HCT116 (cell line): ENCODE measurements at regions not wholly inside any gene's neighbourhood (a gene's known extent, or its start where the extent isn't known, plus 50 kb on each side); places are given as distances from the start of the nearest gene placed in this dataset.

ENCODE experiments used
- ATAC-seq: fragments of 200-7000 bp; cut with Tn5 transposase; 2 replicates; pipeline ENCODE4 v1.9.1; 2020; ENCODE audit warnings: mild to moderate bottlenecking, moderate library complexity
- BruUV-seq: library from RNA; stranded (reverse); fragments of 400-500 nt; replicated peaks from 2 replicates; lab custom pipeline; 2021; lab: Mats Ljungman, UMichigan
- CTCF ChIA-PET: fragments of 300-600 bp; sonication (Branson Sonifier 250); formaldehyde crosslinking; loops from one replicate; lab custom pipeline; 2021; ENCODE audit warnings: antibody characterized with exemption; lab: Charles Lee
- POLR2A ChIA-PET: fragments of 300-600, 350-600 bp; sonication (Branson Sonifier 250); formaldehyde crosslinking; loops from one replicate; lab custom pipeline; 2021; ENCODE audit warnings: antibody characterized with exemption; lab: Charles Lee
- RAD21 ChIA-PET, 2 experiments: fragments of 300-600 bp; sonication (Branson Sonifier 250); formaldehyde crosslinking; loops; one replicate each; lab custom pipeline; 2023; ENCODE audit warnings: low total read pairs in 2 of 2; ENCODE audit not compliant: uncharacterized antibody in 2 of 2, unreplicated experiment in 2 of 2, low non-redundant PET in 1 of 2; lab: Charles Lee
- DNase-seq: peaks from one replicate; pipeline ENCODE4 v3.0.0-alpha.2; 2010; ENCODE audit warnings: low read depth, low spot score
- H2AFZ ChIP-seq: fragments of 200-600 bp; shearing (Covaris generic), sonication (generic); 2 replicates; pipeline ENCODE4 v1.6.1; 2017; ENCODE audit warnings: low read depth, mixed run types, mixed read lengths, antibody characterized with exemption, low read length; ENCODE audit not compliant: poor library complexity, severe bottlenecking
- H3K27ac ChIP-seq: 2 replicates; pipeline ENCODE4 v1.5.1; 2012; ENCODE audit warnings: low read depth, low read length
- H3K27me3 ChIP-seq: fragments of 200-600 bp; sonication (generic); 2 replicates; pipeline ENCODE4 v1.6.1; 2016; ENCODE audit warnings: mixed run types, low read length, mixed read lengths; ENCODE audit not compliant: insufficient read depth
- H3K36me3 ChIP-seq, 2 experiments: fragments of 200-500 bp in 1 of 2; fragments of 200-600 bp in 1 of 2; sonication (Bioruptor generic) in 1 of 2; sonication (generic) in 1 of 2; 2 replicates each; pipeline versions ENCODE4 v1.5.1 to v1.6.1; 2014 to 2016; ENCODE audit warnings: low read length in 2 of 2, inconsistent platforms in 1 of 2, mixed read lengths in 1 of 2, mixed run types in 1 of 2; ENCODE audit not compliant: insufficient read depth in 2 of 2, control insufficient read depth in 1 of 2
- H3K4me1 ChIP-seq, 2 experiments: fragments of 200-600 bp in 1 of 2; sonication (generic) in 1 of 2; 2 replicates each; pipeline versions ENCODE4 v1.5.1 to v1.6.1; 2012 to 2017; ENCODE audit warnings: low read length in 2 of 2, inconsistent platforms in 1 of 2, mild to moderate bottlenecking in 1 of 2, mixed read lengths in 1 of 2, mixed run types in 1 of 2, moderate library complexity in 1 of 2; ENCODE audit not compliant: insufficient read depth in 2 of 2, control insufficient read depth in 1 of 2
- H3K4me2 ChIP-seq: fragments of 200-600 bp; sonication (generic); 2 replicates; pipeline ENCODE4 v1.6.1; 2017; ENCODE audit warnings: mixed run types, low read length, mixed read lengths
- H3K4me3 ChIP-seq, 2 experiments: fragments of 200-600 bp in 1 of 2; sonication (generic) in 1 of 2; replicated peaks in 1 of 2; 2 replicates each; pipeline ENCODE4 v1.5.1; 2011 to 2016; ENCODE audit warnings: low read length in 2 of 2, control low read depth in 1 of 2, low read depth in 1 of 2, mild to moderate bottlenecking in 1 of 2, mixed read lengths in 1 of 2, mixed run types in 1 of 2
- H3K79me2 ChIP-seq: fragments of 200-600 bp; sonication (generic); 2 replicates; pipeline ENCODE4 v1.6.1; 2017; ENCODE audit warnings: mild to moderate bottlenecking, mixed run types, low read length, moderate library complexity, mixed read lengths; ENCODE audit not compliant: insufficient read depth
- H3K9ac ChIP-seq: fragments of 200-600 bp; sonication (generic); 2 replicates; pipeline ENCODE4 v1.6.1; 2016; ENCODE audit warnings: low read length, mixed read lengths
- H3K9me2 ChIP-seq: fragments of 200-600 bp; sonication (generic), shearing (Covaris generic); 2 replicates; pipeline ENCODE4 v1.6.1; 2017; ENCODE audit warnings: mixed run types, mild to moderate bottlenecking, moderate library complexity; ENCODE audit not compliant: insufficient read depth
- H3K9me3 ChIP-seq, 2 experiments: fragments of 200-500 bp in 1 of 2; fragments of 200-600 bp in 1 of 2; sonication (Bioruptor generic) in 1 of 2; sonication (generic) in 1 of 2; 2 replicates each; pipeline ENCODE4 v1.6.1; 2014 to 2017; ENCODE audit warnings: low read length in 2 of 2, mixed read lengths in 2 of 2, inconsistent platforms in 1 of 2, low read depth in 1 of 2, mild to moderate bottlenecking in 1 of 2, mixed run types in 1 of 2, moderate library complexity in 1 of 2; ENCODE audit not compliant: control insufficient read depth in 1 of 2, insufficient read depth in 1 of 2
- H4K20me1 ChIP-seq: fragments of 200-600 bp; sonication (generic), shearing (Covaris generic); 2 replicates; pipeline ENCODE4 v1.6.1; 2017; ENCODE audit warnings: mixed run types, mild to moderate bottlenecking, moderate library complexity; ENCODE audit not compliant: insufficient read depth
- CEBPB ChIP-seq: IDR thresholded peaks from 2 replicates; pipeline ENCODE4 v1.6.1; 2012; ENCODE audit warnings: low read depth
- EGR1 ChIP-seq: IDR thresholded peaks from 2 replicates; pipeline ENCODE4 v1.6.1; 2012; ENCODE audit warnings: low read depth
- ELF1 ChIP-seq: IDR thresholded peaks from 2 replicates; pipeline ENCODE4 v1.6.1; 2012; ENCODE audit warnings: low read depth, borderline replicate concordance
- POLR2A ChIP-seq: IDR thresholded peaks from 2 replicates; pipeline ENCODE4 v1.7.0; 2011; ENCODE audit warnings: borderline replicate concordance; ENCODE audit not compliant: insufficient read depth, insufficient read length; ENCODE audit errors: extremely low read depth
- SIN3A ChIP-seq: IDR thresholded peaks from 2 replicates; pipeline ENCODE4 v1.6.1; 2012; ENCODE audit warnings: low read depth
- ZBTB33 ChIP-seq: IDR thresholded peaks from 2 replicates; pipeline ENCODE4 v1.6.1; 2011; ENCODE audit warnings: mild to moderate bottlenecking, low read length, moderate library complexity; ENCODE audit not compliant: insufficient replicate concordance; ENCODE audit errors: extremely low read depth
- ZFX ChIP-seq: fragments of 450-650 bp; IDR thresholded peaks from 2 replicates; pipeline ENCODE4 v1.6.1; 2017
- intact Hi-C: fragments of 100-400 bp; cut with micrococcal nuclease; formaldehyde crosslinking; loops from 2 replicates; pipeline ENCODE4 v1.10.0; 2022

DNA sequence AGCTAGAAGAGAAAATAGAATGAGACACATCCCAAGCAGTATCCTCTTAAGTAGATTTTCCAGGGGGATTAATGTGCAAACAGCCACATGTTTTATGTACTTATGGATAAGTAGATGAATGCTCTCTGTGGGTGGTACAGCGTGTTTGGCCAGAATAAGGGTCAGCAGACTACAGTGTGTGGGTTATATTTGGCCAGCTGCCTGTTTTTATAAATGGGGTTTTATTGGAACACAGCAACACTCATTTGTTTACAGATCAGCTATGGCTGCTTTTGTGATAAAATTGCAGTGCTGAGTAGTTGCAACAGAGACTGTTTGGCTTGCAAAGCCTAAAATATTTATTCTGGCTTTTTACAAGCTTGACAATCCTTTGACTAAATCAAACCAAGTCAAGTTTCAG lies 780.2 kb upstream of the SEL1L start:
- TF ChIP-seq EGR1: no peak
- no peak for TF ChIP-seq ELF1
- H3K27me3 ChIP-seq: no peaks in the 10 kb centered on the region
- ChIA-PET RAD21 (no interaction called here), POLR2A (no interaction called here), CTCF (no interaction called here)
- H3K79me2 ChIP-seq: no peaks in the 10 kb centered on the region
- H3K4me2 ChIP-seq: no peak overlapping the region
- no peaks in the 10 kb centered on the region for H3K36me3 ChIP-seq
- H3K27ac ChIP-seq: no peak overlapping the region
- ATAC-seq (no peak), DNase-seq (no peak)
- intact Hi-C loops: no loop called here
- BruUV-seq: no TSS peak
- no peak overlapping the region for H3K4me3 ChIP-seq
- H3K9me2 ChIP-seq: no peaks in the 10 kb centered on the region
- H4K20me1 ChIP-seq: no peaks in the 10 kb centered on the region
- H3K9ac ChIP-seq: no peak overlapping the region
- H3K9me3 ChIP-seq: peaks cover 4 to 29% of the 10 kb centered on the region in 2 experiments; a peak in 2 of 4 replicates
- no peak overlapping the region for H2AFZ ChIP-seq
- no peaks in the 10 kb centered on the region for H3K4me1 ChIP-seq

GRCh38 chr14:82328442-82328841 lies 794.8 kb upstream of the SEL1L start:
- intact Hi-C loops: no loop called here
- no peak overlapping the region for H2AFZ ChIP-seq

More at GRCh38 chr14:82328442-82328841, 794.8 kb upstream of the SEL1L start:
- ChIA-PET RAD21 (no interaction called here), POLR2A (no interaction called here), CTCF (no interaction called here)
- Histone ChIP-seq H3K27ac (no peak overlapping the region), H3K4me3 (no peak overlapping the region), H3K79me2 (no peaks in the 10 kb centered on the region), H3K9me2 (no peaks in the 10 kb centered on the region), H3K4me2 (no peak overlapping the region), H3K27me3 (no peaks in the 10 kb centered on the region), H3K36me3 (no peaks in the 10 kb centered on the region), H4K20me1 (no peaks in the 10 kb centered on the region), H3K9ac (no peak overlapping the region), H3K9me3 (peaks cover 17 to 25% of the 10 kb centered on the region in 2 experiments; a peak in 2 of 4 replicates), H3K4me1 (no peaks in the 10 kb centered on the region)
- ATAC-seq (no peak), DNase-seq (no peak)
- no TSS peak for BruUV-seq
- TF ChIP-seq CEBPB (no peak), ELF1 (no peak), ZBTB33 (no peak), ZFX (no peak), POLR2A (no peak), SIN3A (no peak)
